H9 (cell line): ENCODE measurements at regions not wholly inside any gene's neighbourhood (a gene's known extent, or its start where the extent isn't known, plus 50 kb on each side); places are given as distances from the start of the nearest gene placed in this dataset.

Experiments used
- DNase-seq: peaks from one replicate; pipeline ENCODE4 v3.0.0-alpha.2; 2017
- H2AFZ ChIP-seq: one replicate; pipeline ENCODE4 v1.6.1; 2013; ENCODE audit warnings: mild to moderate bottlenecking, low read length, control low read depth, moderate library complexity
- H2AK5ac ChIP-seq: 2 replicates; pipeline ENCODE4 v1.6.1; 2013; ENCODE audit warnings: low read length, control low read depth, mixed read lengths; ENCODE audit not compliant: insufficient read length
- H2BK120ac ChIP-seq: one replicate; pipeline ENCODE4 v1.6.1; 2013; ENCODE audit warnings: low read depth, mild to moderate bottlenecking, low read length, control low read depth, inconsistent platforms; ENCODE audit not compliant: poor library complexity, severe bottlenecking
- H2BK12ac ChIP-seq: 2 replicates; pipeline ENCODE4 v1.6.1; 2013; ENCODE audit warnings: low read length, control low read depth, mixed read lengths, low read depth; ENCODE audit not compliant: insufficient read length
- H2BK15ac ChIP-seq: 2 replicates; pipeline ENCODE4 v1.6.1; 2013; ENCODE audit warnings: low read depth, low read length, control low read depth
- H2BK20ac ChIP-seq: one replicate; pipeline ENCODE4 v1.6.1; 2013; ENCODE audit warnings: low read depth, mild to moderate bottlenecking, low read length, control low read depth, inconsistent platforms; ENCODE audit not compliant: poor library complexity, severe bottlenecking
- H2BK5ac ChIP-seq: 2 replicates; pipeline ENCODE4 v1.6.1; 2013; ENCODE audit warnings: low read length, control low read depth, mixed read lengths; ENCODE audit not compliant: insufficient read length
- H3K14ac ChIP-seq: 2 replicates; pipeline ENCODE4 v1.6.1; 2013; ENCODE audit warnings: low read length, control low read depth; ENCODE audit not compliant: insufficient read depth
- H3K18ac ChIP-seq: 2 replicates; pipeline ENCODE4 v1.6.1; 2013; ENCODE audit warnings: low read depth, mild to moderate bottlenecking, mixed read lengths, low read length, control low read depth; ENCODE audit not compliant: insufficient read length
- H3K23ac ChIP-seq: 2 replicates; pipeline ENCODE4 v1.6.1; 2013; ENCODE audit warnings: low read length, control low read depth, mixed read lengths, low read depth; ENCODE audit not compliant: insufficient read length
- H3K23me2 ChIP-seq: 2 replicates; pipeline ENCODE4 v1.6.1; 2013; ENCODE audit warnings: low read depth, mild to moderate bottlenecking, mixed read lengths, low read length, control low read depth; ENCODE audit not compliant: insufficient read length, poor library complexity, severe bottlenecking
- H3K27ac ChIP-seq: 2 replicates; pipeline ENCODE4 v1.5.1; 2013; ENCODE audit warnings: low read length, control low read depth, mixed read lengths, low read depth; ENCODE audit not compliant: insufficient read length
- H3K27me3 ChIP-seq: 2 replicates; pipeline ENCODE4 v1.6.1; 2013; ENCODE audit warnings: low read length, control low read depth, inconsistent platforms; ENCODE audit not compliant: insufficient read depth
- H3K4ac ChIP-seq: 2 replicates; pipeline ENCODE4 v1.6.1; 2013; ENCODE audit warnings: low read depth, mild to moderate bottlenecking, control low read depth, inconsistent platforms, low read length, moderate library complexity
- H3K4me1 ChIP-seq: 2 replicates; pipeline ENCODE4 v1.6.1; 2013; ENCODE audit warnings: low read length, control low read depth, inconsistent platforms; ENCODE audit not compliant: insufficient read depth
- H3K4me2 ChIP-seq: 2 replicates; pipeline ENCODE4 v1.6.1; 2013; ENCODE audit warnings: low read length, control low read depth, mixed read lengths; ENCODE audit not compliant: insufficient read length, insufficient read depth
- H3K56ac ChIP-seq: 2 replicates; pipeline ENCODE4 v1.6.1; 2013; ENCODE audit warnings: low read depth, mild to moderate bottlenecking, mixed read lengths, low read length, control low read depth; ENCODE audit not compliant: insufficient read length
- H3K79me1 ChIP-seq: 2 replicates; pipeline ENCODE4 v1.6.1; 2013; ENCODE audit warnings: low read depth, mild to moderate bottlenecking, moderate library complexity, low read length, control low read depth, inconsistent platforms; ENCODE audit not compliant: insufficient read depth, poor library complexity, severe bottlenecking
- H3K79me2 ChIP-seq: 2 replicates; pipeline ENCODE4 v1.6.1; 2013; ENCODE audit warnings: low read length, control low read depth, inconsistent platforms; ENCODE audit not compliant: insufficient read depth
- H3K9ac ChIP-seq: 2 replicates; pipeline ENCODE4 v1.6.1; 2013; ENCODE audit warnings: low read length, control low read depth, mixed read lengths; ENCODE audit not compliant: insufficient read length; ENCODE audit errors: extremely low read depth
- H3K9me3 ChIP-seq: one replicate; pipeline ENCODE4 v1.6.1; 2013; ENCODE audit warnings: low read depth, low read length, inconsistent platforms; ENCODE audit not compliant: control insufficient read depth
- H3T11ph ChIP-seq: one replicate; pipeline ENCODE4 v1.6.1; 2013; ENCODE audit warnings: mild to moderate bottlenecking, low read length, control low read depth, inconsistent platforms
- H4K20me1 ChIP-seq: one replicate; pipeline ENCODE4 v1.6.1; 2013; ENCODE audit not compliant: control insufficient read depth, insufficient read length, insufficient read depth
- H4K5ac ChIP-seq: 2 replicates; pipeline ENCODE4 v1.6.1; 2013; ENCODE audit warnings: low read depth, mild to moderate bottlenecking, mixed read lengths, low read length, control low read depth; ENCODE audit not compliant: insufficient read length
- H4K8ac ChIP-seq: replicated peaks from 2 replicates; pipeline ENCODE4 v1.6.1; 2013; ENCODE audit warnings: low read length, control low read depth, mixed read lengths, low read depth; ENCODE audit not compliant: insufficient read length
- H4K91ac ChIP-seq: 2 replicates; pipeline ENCODE4 v1.6.1; 2013; ENCODE audit warnings: low read depth, mild to moderate bottlenecking, moderate library complexity, mixed read lengths, low read length, control low read depth; ENCODE audit not compliant: insufficient read length
- H3K27ac Mint-ChIP-seq, 3 experiments: 2 replicates in 2 of 3; 3 replicates in 1 of 3; pipeline ENCODE4 v1.8.0; 2020 to 2021; ENCODE audit warnings: mixed read lengths in 3 of 3, mild to moderate bottlenecking in 1 of 3, moderate library complexity in 1 of 3
- H3K27me3 Mint-ChIP-seq: 2 replicates; pipeline ENCODE4 v1.8.0; 2021; ENCODE audit warnings: low read depth, mild to moderate bottlenecking, moderate library complexity, mixed read lengths
- H3K36me3 Mint-ChIP-seq, 3 experiments: 2 replicates in 2 of 3; 3 replicates in 1 of 3; pipeline ENCODE4 v1.8.0; 2020 to 2021; ENCODE audit warnings: low read depth in 3 of 3, mixed read lengths in 3 of 3; ENCODE audit not compliant: insufficient read depth in 1 of 3
- H3K4me1 Mint-ChIP-seq, 2 experiments: 2 replicates each; pipeline ENCODE4 v1.8.0; 2020; ENCODE audit warnings: mixed read lengths in 2 of 2
- H3K4me3 Mint-ChIP-seq, 2 experiments: 2 replicates in 1 of 2; 3 replicates in 1 of 2; pipeline ENCODE4 v1.8.0; 2020 to 2021; ENCODE audit warnings: mild to moderate bottlenecking in 2 of 2, mixed read lengths in 2 of 2, moderate library complexity in 1 of 2
- H3K9me3 Mint-ChIP-seq, 2 experiments: 2 replicates in 1 of 2; 3 replicates in 1 of 2; pipeline ENCODE4 v1.8.0; 2020; ENCODE audit warnings: mild to moderate bottlenecking in 2 of 2, mixed read lengths in 2 of 2, moderate library complexity in 1 of 2
- WGBS: extraction: QIAGEN DNeasy Blood & Tissue Kit; methylation state at CpG from one replicate; pipeline ENCODE4 v1.1.7; 2013; ENCODE audit warnings: missing lambda C conversion rate, low lambda C conversion rate, mixed read lengths; ENCODE audit not compliant: insufficient read length; ENCODE audit errors: extremely low coverage; 5-methylcytosine and 5-hydroxymethylcytosine counted together
- TF ChIP-seq, protein P1 (sequence below): fragments of 200-600 bp; sonication (generic); conservative IDR thresholded peaks from 3 replicates; pipeline ENCODE4 v1.8.0; 2021; ENCODE audit warnings: antibody characterized with exemption, mild to moderate bottlenecking

DNA sequence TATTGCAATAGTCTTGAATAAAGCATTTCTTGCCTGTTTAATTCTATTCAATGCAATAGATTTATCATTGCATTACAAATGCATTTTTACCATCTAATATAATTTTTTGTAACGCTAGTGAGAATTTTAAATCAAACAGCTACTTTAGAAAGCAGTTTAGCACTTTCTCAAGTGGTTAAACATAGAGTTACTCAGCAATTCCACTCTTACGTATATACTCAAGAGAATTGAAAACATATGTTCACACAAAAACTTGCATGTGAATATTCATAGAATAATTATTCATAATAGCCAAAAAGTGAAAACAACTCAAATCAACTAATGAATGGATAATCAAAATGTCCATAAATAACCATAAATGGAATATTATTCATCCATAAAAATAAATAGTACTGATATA, 244.7 kb downstream of the TMEM167A start:
- H3K9me3 ChIP-seq: peaks cover 16% of the 10 kb centered on the region
- H4K91ac ChIP-seq: no peak overlapping the region
- peaks cover 21 to 23% of the 10 kb centered on the region in 2 experiments for H3K4me1 Mint-ChIP-seq
- H2BK5ac ChIP-seq: no peak overlapping the region
- TF ChIP-seq, protein P1, sequence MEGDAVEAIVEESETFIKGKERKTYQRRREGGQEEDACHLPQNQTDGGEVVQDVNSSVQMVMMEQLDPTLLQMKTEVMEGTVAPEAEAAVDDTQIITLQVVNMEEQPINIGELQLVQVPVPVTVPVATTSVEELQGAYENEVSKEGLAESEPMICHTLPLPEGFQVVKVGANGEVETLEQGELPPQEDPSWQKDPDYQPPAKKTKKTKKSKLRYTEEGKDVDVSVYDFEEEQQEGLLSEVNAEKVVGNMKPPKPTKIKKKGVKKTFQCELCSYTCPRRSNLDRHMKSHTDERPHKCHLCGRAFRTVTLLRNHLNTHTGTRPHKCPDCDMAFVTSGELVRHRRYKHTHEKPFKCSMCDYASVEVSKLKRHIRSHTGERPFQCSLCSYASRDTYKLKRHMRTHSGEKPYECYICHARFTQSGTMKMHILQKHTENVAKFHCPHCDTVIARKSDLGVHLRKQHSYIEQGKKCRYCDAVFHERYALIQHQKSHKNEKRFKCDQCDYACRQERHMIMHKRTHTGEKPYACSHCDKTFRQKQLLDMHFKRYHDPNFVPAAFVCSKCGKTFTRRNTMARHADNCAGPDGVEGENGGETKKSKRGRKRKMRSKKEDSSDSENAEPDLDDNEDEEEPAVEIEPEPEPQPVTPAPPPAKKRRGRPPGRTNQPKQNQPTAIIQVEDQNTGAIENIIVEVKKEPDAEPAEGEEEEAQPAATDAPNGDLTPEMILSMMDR: no peak
- no peak overlapping the region for H3K23ac ChIP-seq
- H2BK120ac ChIP-seq: no peak overlapping the region
- no peak overlapping the region for H2BK15ac ChIP-seq
- H4K8ac ChIP-seq: no peak overlapping the region
- peaks cover 22 to 28% (median 22%) of the 10 kb centered on the region in 3 experiments for H3K36me3 Mint-ChIP-seq
- H3K4me1 ChIP-seq: peaks cover 2% of the 10 kb centered on the region; the same call in 1 of the 2 replicates
- H2BK20ac ChIP-seq: no peak overlapping the region
- H3K27me3 Mint-ChIP-seq: no peaks in the 10 kb centered on the region
- no peak overlapping the region for H3K27ac ChIP-seq
- H4K20me1 ChIP-seq: no peaks in the 10 kb centered on the region
- H3K27me3 ChIP-seq: no peaks in the 10 kb centered on the region
- H3K27ac Mint-ChIP-seq: no peak overlapping the region
- H3K4me3 Mint-ChIP-seq: no peak overlapping the region
- H2BK12ac ChIP-seq: no peak overlapping the region
- no peak overlapping the region for H3T11ph ChIP-seq
- H3K79me1 ChIP-seq: no peaks in the 10 kb centered on the region
- H2AK5ac ChIP-seq: no peak overlapping the region
- no peaks in the 10 kb centered on the region for H3K79me2 ChIP-seq
- WGBS: no CpG with 5 or more reads among the region's 2 CpGs
- no peak overlapping the region for H3K18ac ChIP-seq
- no peak overlapping the region for H3K9ac ChIP-seq
- no peak for DNase-seq
- H3K23me2 ChIP-seq: no peaks in the 10 kb centered on the region
- no peak overlapping the region for H3K56ac ChIP-seq
- no peak overlapping the region for H3K4me2 ChIP-seq
- H4K5ac ChIP-seq: no peak overlapping the region
- no peak overlapping the region for H2AFZ ChIP-seq
- peaks cover 29 to 31% of the 10 kb centered on the region in 2 experiments for H3K9me3 Mint-ChIP-seq
- H3K14ac ChIP-seq: no peak overlapping the region
- H3K4ac ChIP-seq: no peak overlapping the region
